GM12878 (cell line): ENCODE measurements at regions not wholly inside any gene's neighbourhood (a gene's known extent, or its start where the extent isn't known, plus 50 kb on each side); places are given as distances from the start of the nearest gene placed in this dataset.

ENCODE experiments used
- ATAC-seq: fragments of 200-7000 bp; cut with Tn5 transposase; 3 replicates; pipeline ENCODE4 v1.9.1; 2020; ENCODE audit warnings: mild to moderate bottlenecking, moderate library complexity
- BruUV-seq: library from RNA; stranded (reverse); fragments of 400-500 nt; replicated peaks from 2 replicates; lab custom pipeline; 2021; lab: Mats Ljungman, UMichigan
- CTCF ChIA-PET: fragments of 300-600 bp; sonication (Branson Sonifier 250); formaldehyde crosslinking; extraction: SDS; loops from one replicate; lab custom pipeline; 2021; ENCODE audit warnings: inconsistent platforms; lab: Yijun Ruan, JAX
- POLR2A ChIA-PET: fragments of 350-600 bp; formaldehyde crosslinking; extraction: SDS; loops from one replicate; lab custom pipeline; 2021; ENCODE audit warnings: inconsistent platforms; lab: Charles Lee
- RAD21 ChIA-PET: fragments of 300-600 bp; sonication (Branson Sonifier 250); formaldehyde crosslinking; loops from one replicate; lab custom pipeline; 2023; ENCODE audit warnings: antibody characterized with exemption; ENCODE audit not compliant: unreplicated experiment; lab: Charles Lee
- SMC1A ChIA-PET: fragments of 300-600 bp; sonication (Branson Sonifier 250); formaldehyde crosslinking; loops from one replicate; lab custom pipeline; 2023; ENCODE audit not compliant: unreplicated experiment, uncharacterized antibody; lab: Charles Lee
- DNase-seq: peaks from one replicate; pipeline ENCODE4 v3.0.0-alpha.2; 2011; ENCODE audit warnings: low read depth, low spot score
- FAIRE-seq: peaks from 3 replicates; lab custom pipeline; 2011; peaks lifted over from hg19 to GRCh38; lab: Jason Lieb, UNC
- H2AFZ ChIP-seq: 2 replicates; pipeline ENCODE4 v1.6.0; 2011; ENCODE audit warnings: low read depth, low read length, control low read depth; ENCODE audit not compliant: control insufficient read depth
- H3K27ac ChIP-seq: 2 replicates; pipeline ENCODE4 v1.5.1; 2011; ENCODE audit warnings: control low read depth; ENCODE audit not compliant: control insufficient read depth, insufficient read depth
- H3K27me3 ChIP-seq, 2 experiments: replicated peaks in 1 of 2; 2 replicates each; pipeline versions ENCODE4 v1.6.0 to v1.6.1; 2011; ENCODE audit warnings: low read length in 1 of 2; ENCODE audit not compliant: control insufficient read depth in 2 of 2, insufficient read depth in 2 of 2
- H3K36me3 ChIP-seq, 2 experiments: 2 replicates each; pipeline ENCODE4 v1.5.1; 2011; ENCODE audit warnings: low read length in 1 of 2; ENCODE audit not compliant: control insufficient read depth in 2 of 2, insufficient read depth in 2 of 2
- H3K4me1 ChIP-seq: 2 replicates; pipeline ENCODE4 v1.6.1; 2011; ENCODE audit warnings: mild to moderate bottlenecking, low read length, moderate library complexity, mixed read lengths; ENCODE audit not compliant: control insufficient read depth, insufficient read depth
- H3K4me2 ChIP-seq: 2 replicates; pipeline ENCODE4 v1.6.0; 2011; ENCODE audit warnings: control low read depth; ENCODE audit not compliant: control insufficient read depth, insufficient read depth
- H3K4me3 ChIP-seq: fragments of 200-600 bp; sonication (generic); 2 replicates; pipeline ENCODE4 v1.5.1; 2016
- H3K79me2 ChIP-seq: 2 replicates; pipeline ENCODE4 v1.6.0; 2011; ENCODE audit warnings: low read length; ENCODE audit not compliant: control insufficient read depth, insufficient read depth
- H3K9ac ChIP-seq: 2 replicates; pipeline ENCODE4 v1.8.0; 2011; ENCODE audit warnings: low read length, control low read depth, mixed read lengths; ENCODE audit not compliant: control insufficient read depth, insufficient read depth
- H3K9me3 ChIP-seq: replicated peaks from 3 replicates; pipeline ENCODE4 v1.5.1; 2011; ENCODE audit warnings: mild to moderate bottlenecking, low read length; ENCODE audit not compliant: control insufficient read depth, insufficient read depth
- H4K20me1 ChIP-seq: 2 replicates; pipeline ENCODE4 v1.6.0; 2011; ENCODE audit not compliant: control insufficient read depth, insufficient read depth
- EGR1 ChIP-seq, 2 experiments: IDR thresholded peaks; 1 replicate in 1 of 2; 2 replicates in 1 of 2; pipeline ENCODE4 v1.6.1; 2011 to 2012; ENCODE audit warnings: low read depth in 2 of 2, low read length in 2 of 2, borderline replicate concordance in 1 of 2, mild to moderate bottlenecking in 1 of 2, moderate library complexity in 1 of 2
- HDGF ChIP-seq: fragments of 450-650 bp; IDR thresholded peaks from 2 replicates; pipeline ENCODE4 v1.6.1; 2016; ENCODE audit warnings: antibody characterized with exemption
- PBX3 ChIP-seq: IDR thresholded peaks from 2 replicates; pipeline ENCODE4 v1.6.1; 2011; ENCODE audit warnings: mild to moderate bottlenecking, low read depth, low read length, moderate library complexity; ENCODE audit not compliant: insufficient replicate concordance
- RBBP5 ChIP-seq: fragments of 200-600 bp; sonication (generic); conservative IDR thresholded peaks from 2 replicates; pipeline ENCODE4 v1.6.1; 2016
- RFX5 ChIP-seq: IDR thresholded peaks from 2 replicates; pipeline ENCODE4 v1.6.1; 2011; ENCODE audit warnings: low read depth, low read length, improper control_type of control experiment
- SMAD5 ChIP-seq: IDR thresholded peaks from 2 replicates; pipeline ENCODE4 v1.6.1; 2016; ENCODE audit warnings: antibody characterized with exemption, low read depth
- USF1 ChIP-seq: IDR thresholded peaks from 2 replicates; pipeline ENCODE4 v1.6.1; 2011; ENCODE audit warnings: borderline replicate concordance, low read depth, mild to moderate bottlenecking, moderate library complexity, mixed read lengths, low read length; ENCODE audit not compliant: insufficient read depth; ENCODE audit errors: extremely low read length
- USF2 ChIP-seq: IDR thresholded peaks from 2 replicates; pipeline ENCODE4 v1.6.1; 2011; ENCODE audit warnings: low read depth, low read length, improper control_type of control experiment, borderline replicate concordance
- WGBS: methylation state at CpG from one replicate; pipeline ENCODE4 v1.1.6; 2016; ENCODE audit warnings: low lambda C conversion rate; ENCODE audit not compliant: insufficient replicate concordance, insufficient coverage; ENCODE audit errors: missing lambda C conversion rate; 5-methylcytosine and 5-hydroxymethylcytosine counted together
- in situ Hi-C: fragments of 300-500 bp; cut with MboI; formaldehyde crosslinking; loops from 9 replicates; pipeline ENCODE4 v1.14.3; 2018; ENCODE audit warnings: mixed read lengths
- intact Hi-C: fragments of 100-400 bp; cut with micrococcal nuclease; formaldehyde crosslinking; loops from one replicate; pipeline ENCODE4 v1.14.2; 2022; ENCODE audit not compliant: unreplicated experiment

- Histone ChIP-seq H3K79me2 (no peaks in the 10 kb centered on the region), H2AFZ (no peak overlapping the region), H4K20me1 (no peaks in the 10 kb centered on the region), H3K27me3 (no peaks in the 10 kb centered on the region), H3K9ac (no peak overlapping the region), H3K27ac (no peak overlapping the region), H3K9me3 (no peaks in the 10 kb centered on the region; the same call in 2 of the 3 replicates), H3K4me1 (no peaks in the 10 kb centered on the region), H3K4me3 (no peak overlapping the region), H3K4me2 (no peak overlapping the region), H3K36me3 (no peaks in the 10 kb centered on the region)
- BruUV-seq: no TSS peak
- 23% methylated on average over 8 of the region's 8 CpGs for WGBS
- intact Hi-C loops: no loop called here
- in situ Hi-C loops: no loop called here
- DNase-seq (no peak), ATAC-seq (no peak), FAIRE-seq (no peak)
- TF ChIP-seq USF2 (no peak), RBBP5 (no peak), HDGF (no peak), USF1 (no peak), RFX5 (no peak), PBX3 (no peak), EGR1 (IDR thresholded peaks at IDR 0.05; ENCODE audit: borderline replicate concordance in 1 of 2, low read depth in 2 of 2, low read length in 2 of 2) (no peak), SMAD5 (no peak)
- ChIA-PET SMC1A (no interaction called here), POLR2A (no interaction called here), CTCF (no interaction called here), RAD21 (no interaction called here)
Observed at GRCh38 chr16:80029761-80030481, 429.4 kb upstream of the MAF start.
